ENCODE measurements at regions not wholly inside any gene's neighbourhood (a gene's known extent, or its start where the extent isn't known, plus 50 kb on each side); places are given as distances from the start of the nearest gene placed in this dataset.

GRCh38 chr20:22348010-22348409 lies 236.4 kb downstream of the FOXA2 start:
- TF ChIP-seq CTCF (IDR thresholded peaks at IDR 0.05) = no peak
- no peak for TF ChIP-seq POLR2A (IDR thresholded peaks at IDR 0.05)

All from testis (tissue), 2 donors.